ENCODE measurements at regions not wholly inside any gene's neighbourhood (a gene's known extent, or its start where the extent isn't known, plus 50 kb on each side); places are given as distances from the start of the nearest gene placed in this dataset.

GRCh38 chr20:21653628-21654027, 51.8 kb upstream of the PAX1 start:
- no peak for DNase-seq

DNA sequence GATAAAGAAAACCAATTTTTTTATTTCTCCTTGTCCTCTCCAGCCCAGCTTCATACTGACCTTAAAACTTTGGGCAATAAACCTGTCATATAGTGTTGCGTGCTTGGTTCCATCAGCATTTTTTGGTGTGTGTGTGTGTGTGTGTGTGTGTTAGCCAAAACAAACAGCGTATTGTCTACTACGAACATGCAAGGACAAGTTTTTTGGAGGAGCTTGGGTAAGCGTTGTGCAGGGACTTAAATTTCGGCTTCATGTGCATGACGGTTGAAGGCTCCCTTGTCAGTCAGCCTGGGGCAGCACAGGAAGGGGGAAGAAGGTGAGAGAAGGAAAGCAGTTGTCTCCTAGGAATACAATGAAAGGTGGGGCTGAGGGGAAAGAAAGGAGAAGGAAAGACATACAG, 62.0 kb upstream of the PAX1 start:
- no peak for DNase-seq

DNA sequence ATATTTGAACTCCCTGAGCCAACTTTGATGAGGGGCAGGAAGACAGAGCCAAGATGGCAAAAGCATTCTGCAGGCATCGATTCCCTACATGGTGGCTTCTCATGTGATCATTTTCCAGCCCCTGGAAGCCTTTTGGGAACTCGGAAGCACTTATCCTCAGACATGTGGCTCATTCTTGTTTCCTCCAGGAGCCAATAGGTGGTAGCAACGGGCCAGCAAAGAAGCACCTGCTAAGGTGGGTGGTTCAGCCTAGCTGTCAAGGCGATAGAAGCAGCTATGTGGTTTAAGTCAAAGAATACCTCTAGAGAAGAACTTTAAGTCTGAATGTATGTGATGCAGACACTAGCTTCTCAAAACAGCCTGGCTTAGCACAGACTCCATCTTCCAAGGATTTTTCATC, 64.9 kb upstream of the PAX1 start:
- no peak for DNase-seq

DNA sequence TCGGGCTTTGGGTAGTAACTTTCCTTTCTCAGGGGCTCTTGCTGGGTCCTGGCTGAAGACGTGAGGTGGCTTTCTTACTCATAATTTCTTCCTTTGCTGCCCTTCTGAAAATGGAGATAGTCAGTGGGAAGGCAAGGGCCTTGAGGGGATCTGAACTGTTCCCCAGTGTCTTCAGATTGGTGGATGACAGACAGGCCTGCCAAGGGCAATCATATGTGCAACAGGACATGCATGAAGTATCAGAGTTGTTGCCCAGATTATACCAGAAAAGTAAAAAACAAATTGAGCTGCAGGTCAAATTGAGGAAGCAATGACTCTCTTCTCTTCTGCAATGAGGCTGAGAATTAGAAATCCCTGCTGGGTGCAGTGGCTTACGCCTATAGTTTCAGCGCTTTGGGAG, 71.6 kb upstream of the PAX1 start:
- no peak for DNase-seq

- DNase-seq: no peak
Observed at GRCh38 chr20:21632735-21633053, 72.8 kb upstream of the PAX1 start.

GRCh38 chr20:21632031-21632734, 73.3 kb upstream of the PAX1 start:
- DNase-seq: no peak

GRCh38 chr20:21628800-21629199, 76.7 kb upstream of the PAX1 start:
- DNase-seq: no peak

GRCh38 chr20:21623781-21624094, 81.7 kb upstream of the PAX1 start:
- DNase-seq: no peak

DNA sequence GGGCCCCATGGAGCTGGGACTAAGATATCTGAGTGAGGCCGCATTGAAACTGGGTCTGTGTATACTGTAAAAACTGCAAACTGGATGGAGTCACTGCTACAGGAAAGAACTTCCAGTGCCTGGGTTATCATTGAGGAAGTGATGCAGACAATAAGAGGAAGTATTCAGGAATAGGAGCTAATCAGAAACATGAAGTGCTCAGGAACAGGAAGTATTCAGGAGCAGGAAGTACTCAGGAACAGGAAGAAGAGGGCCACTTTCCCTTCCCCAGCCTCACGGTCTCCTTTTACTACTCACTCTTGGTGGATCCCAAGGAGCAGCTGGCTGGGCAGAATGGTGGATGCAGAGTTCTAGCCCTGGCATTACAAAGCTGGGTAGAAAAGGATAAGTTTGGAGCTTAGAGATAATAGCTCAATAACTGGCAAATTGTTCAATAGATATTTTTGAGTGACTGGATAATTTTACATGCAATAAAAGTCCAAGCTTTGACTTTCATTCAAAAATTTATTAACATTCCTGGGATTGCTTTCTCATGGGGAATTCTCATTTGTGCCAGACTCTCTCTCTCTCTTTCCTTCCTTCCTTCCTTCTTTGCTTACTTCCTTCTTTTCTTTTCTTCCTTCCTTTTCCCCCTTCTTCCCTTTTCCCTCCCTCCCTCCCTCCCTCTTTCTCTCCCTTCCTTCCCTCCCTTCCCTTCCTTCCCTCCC, 82.2 kb upstream of the PAX1 start:
- no peak for DNase-seq

DNA sequence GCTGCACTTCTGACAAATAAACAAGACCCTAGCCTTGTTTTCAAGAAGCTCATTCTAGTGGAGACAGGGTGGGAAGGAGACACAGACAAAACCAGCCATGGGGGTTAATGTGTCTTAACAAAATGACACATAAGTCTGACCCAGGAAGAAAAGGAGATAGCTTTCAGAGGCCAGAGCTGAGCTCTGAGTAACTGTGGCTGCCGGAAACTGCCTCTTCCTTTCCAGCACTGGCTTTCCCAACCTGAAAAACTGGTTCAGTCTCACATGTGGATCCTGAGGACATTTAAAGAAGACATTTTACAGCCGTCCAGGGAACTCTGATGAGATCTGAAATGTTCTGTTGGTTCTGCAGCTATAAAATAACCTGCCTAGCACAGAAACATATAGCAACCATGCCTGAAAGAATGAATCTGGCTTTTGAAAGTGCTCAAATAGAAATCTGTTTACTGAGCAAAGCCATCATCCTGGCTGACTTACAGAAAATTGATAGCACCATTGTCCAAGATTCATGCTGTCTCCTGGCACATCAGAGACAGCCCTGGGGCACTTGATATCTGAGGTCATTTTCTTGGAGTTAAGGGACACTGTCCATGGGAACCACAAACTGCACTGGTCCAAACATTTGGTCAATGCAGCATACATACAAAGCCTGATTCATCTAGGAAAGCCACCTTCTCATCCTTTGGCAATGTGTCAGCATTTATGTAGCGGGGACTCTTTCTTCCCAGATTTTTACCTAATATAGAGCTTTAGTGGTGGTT, 83.2 kb upstream of the PAX1 start:
- no peak for DNase-seq

- no peak for DNase-seq
Observed at GRCh38 chr20:21618759-21619416, 86.6 kb upstream of the PAX1 start.

DNA sequence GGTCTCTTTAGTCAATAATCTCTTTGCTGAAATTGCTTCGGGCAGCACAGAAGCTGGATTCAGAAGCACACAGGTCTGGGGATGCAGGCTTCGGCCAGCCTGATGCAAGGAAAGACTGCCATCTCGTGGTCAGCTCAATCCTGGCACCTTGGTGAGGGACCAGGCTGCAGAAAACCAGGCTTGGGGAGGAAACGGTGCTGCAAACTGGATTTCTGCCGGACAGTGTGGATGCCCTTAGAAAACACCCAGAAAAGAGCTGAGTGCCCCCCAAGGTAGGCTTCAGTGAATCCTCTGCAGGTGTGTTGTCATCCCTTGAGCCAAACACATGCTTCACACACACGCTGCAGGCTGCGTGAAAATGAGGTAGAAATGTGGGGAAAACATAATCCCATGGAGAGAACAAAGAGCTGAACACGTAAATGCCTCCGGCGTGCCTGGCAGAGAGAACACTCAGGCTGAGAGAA, 89.8 kb upstream of the PAX1 start:
- peak; percentile 44 for DNase-seq

- DNase-seq: no peak
Observed at GRCh38 chr20:21614980-21615379, 90.5 kb upstream of the PAX1 start.

DNA sequence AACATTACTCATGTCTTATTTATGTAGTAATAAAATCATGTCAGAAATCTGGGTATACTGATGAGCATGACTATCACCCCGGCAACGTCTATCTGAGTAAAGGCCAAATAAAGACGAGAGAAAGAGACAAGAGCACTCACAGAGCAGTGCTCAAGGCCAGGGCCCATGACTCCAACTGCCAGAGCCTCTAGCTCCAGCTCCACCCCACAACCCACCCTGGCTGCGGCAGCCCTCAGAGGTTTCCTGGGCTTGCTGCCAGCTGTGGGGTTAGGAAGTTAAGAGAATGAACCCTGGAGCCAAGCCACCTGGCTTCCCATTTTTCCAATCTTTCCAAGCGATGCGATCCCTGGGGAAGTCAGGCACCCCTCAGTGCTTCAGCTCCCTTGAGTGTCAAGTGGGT, 92.0 kb upstream of the PAX1 start:
- no peak for DNase-seq

DNA sequence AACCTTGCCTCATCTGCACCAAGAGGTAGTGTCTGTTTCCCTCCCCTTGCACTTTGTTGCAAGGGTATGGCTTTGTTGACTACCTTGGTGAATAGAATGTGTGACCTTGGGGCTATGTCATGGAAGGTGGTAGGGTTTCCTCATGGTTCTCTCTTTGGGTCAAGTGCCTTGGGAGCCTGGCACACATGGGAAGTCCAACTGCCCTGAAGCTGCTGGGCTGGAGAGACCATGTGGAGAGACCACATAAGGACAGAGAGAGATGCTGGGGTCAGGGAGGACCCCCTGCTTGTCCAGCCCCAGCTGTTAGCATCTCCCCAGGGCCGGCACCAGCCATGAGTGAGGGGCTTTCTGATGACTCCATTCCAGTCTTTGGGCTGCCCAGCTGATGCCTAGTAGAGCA, 95.5 kb upstream of the PAX1 start:
- DNase-seq: no peak

- no peak for DNase-seq
Observed at GRCh38 chr20:21609221-21609620, 95.4 kb upstream of the NKX2-2 start.

DNA sequence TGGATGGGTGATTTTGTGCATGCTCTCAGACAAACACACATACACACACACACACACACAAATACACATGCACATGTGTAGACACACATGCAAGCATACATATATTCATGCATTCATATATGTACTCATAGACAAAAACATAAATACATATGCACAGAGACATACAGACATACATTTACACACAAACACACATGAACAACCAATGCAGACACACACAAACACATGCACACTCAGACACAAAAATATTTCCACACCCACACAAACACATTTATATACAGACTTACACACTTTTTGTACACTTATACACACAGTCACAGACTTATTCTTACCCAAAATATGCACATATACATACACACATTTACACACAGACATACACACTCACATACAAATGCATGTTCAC, 94.9 kb upstream of the NKX2-2 start:
- no peak for DNase-seq

DNA sequence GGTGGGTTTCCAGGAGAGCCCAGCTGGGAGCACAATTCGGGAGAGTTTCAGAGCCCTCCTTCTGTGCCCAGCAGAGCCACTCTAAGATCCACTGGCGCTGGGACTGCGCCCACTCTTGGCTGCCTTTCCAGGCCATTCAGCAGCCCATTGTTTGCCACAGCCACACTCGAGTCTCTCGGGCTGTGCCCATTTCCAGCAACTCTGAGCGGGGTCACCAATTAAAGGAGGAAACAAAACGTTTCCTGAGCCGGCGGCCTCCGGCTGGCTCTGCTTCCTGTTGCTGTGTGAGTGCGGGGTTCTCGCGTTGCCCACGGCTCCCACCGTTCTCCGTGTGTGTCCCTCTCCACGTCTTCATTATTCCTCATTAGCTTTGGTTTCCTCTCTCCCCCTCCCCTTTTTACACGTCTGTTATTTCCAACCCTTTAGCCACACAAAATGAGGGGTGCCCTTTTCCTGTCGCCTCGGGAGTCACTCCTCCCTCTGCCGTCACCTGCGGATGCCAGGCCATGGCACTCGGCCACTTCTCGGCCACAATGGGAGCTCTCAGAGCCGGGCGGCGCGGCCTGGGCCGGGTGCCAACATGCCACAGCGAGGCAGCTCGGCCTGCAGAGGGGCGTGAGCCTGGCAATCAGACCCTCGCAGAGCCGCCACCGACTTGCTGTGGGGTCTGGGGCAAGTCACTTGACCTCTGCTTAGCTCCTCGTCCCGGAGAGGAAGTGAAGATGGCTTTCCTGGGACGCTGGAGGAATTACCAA, 94.3 kb upstream of the NKX2-2 start:
- DNase-seq: no peak

- no peak for DNase-seq
Observed at GRCh38 chr20:21601799-21602198, 87.9 kb upstream of the NKX2-2 start.

- no peak for DNase-seq
Observed at GRCh38 chr20:21586682-21587081, 72.8 kb upstream of the NKX2-2 start.

DNA sequence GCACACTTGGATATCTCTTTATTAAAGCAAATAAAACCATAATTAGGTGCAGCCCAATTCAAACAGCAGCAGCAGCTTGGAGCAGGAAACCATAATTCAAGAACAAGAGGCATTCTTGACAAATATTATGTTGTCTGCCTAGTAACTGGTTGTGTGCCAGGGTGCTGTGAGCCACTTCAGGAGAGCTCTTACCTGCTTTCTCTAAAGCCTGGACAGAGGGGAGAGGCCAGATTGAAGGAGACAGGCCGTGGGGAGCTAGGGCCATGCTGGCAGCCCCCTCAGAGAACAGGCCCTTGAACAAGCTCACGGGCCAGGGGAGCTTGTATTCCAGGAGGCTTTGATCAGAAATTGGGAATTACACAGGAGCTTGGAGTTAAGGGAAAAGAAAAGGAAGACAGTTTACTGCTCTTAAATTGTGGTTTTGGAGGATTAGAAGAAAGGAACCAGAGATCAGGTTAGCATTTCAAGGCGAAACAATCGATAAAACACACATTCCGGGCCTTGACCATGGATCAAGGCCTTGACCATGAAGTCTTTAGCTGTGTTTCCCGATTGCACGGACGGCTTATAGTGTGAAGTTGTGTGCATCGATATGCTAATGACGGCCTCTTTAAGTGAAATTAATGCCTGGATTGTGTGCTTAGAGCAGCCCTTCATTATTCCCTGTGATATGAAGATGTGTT, 69.8 kb upstream of the NKX2-2 start:
- DNase-seq: no peak

- no peak for DNase-seq
Observed at GRCh38 chr20:21577551-21577950, 63.7 kb upstream of the NKX2-2 start.
